HepG2 (cell line): ENCODE measurements at regions not wholly inside any gene's neighbourhood (a gene's known extent, or its start where the extent isn't known, plus 50 kb on each side); places are given as distances from the start of the nearest gene placed in this dataset.
A peak's percentile ranks its signal among the peaks of the same experiment; 100 is the strongest.

Source experiments
- ATAC-seq: fragments of 200-7000 bp; cut with Tn5 transposase; 3 replicates; pipeline ENCODE4 v1.9.1; 2020; ENCODE audit warnings: mild to moderate bottlenecking, moderate library complexity
- BruUV-seq: library from RNA; stranded (reverse); fragments of 400-500 nt; replicated peaks from 2 replicates; lab custom pipeline; 2021; lab: Mats Ljungman, UMichigan
- CTCF ChIA-PET: fragments of 300-600 bp; formaldehyde crosslinking; extraction: SDS; loops from one replicate; lab custom pipeline; 2021; ENCODE audit warnings: low total read pairs, inconsistent platforms, low intra/inter-chr PET ratio; lab: Yijun Ruan, JAX
- POLR2A ChIA-PET: fragments of 350-600 bp; sonication (Branson Sonifier 250); formaldehyde crosslinking; loops from one replicate; lab custom pipeline; 2020; ENCODE audit warnings: antibody characterized with exemption, inconsistent platforms; lab: Yijun Ruan, JAX
- DNase-seq: peaks from one replicate; pipeline ENCODE4 v3.0.0-alpha.2; 2015; ENCODE audit warnings: low spot score
- FAIRE-seq: peaks from 3 replicates; lab custom pipeline; 2011; peaks lifted over from hg19 to GRCh38; lab: Jason Lieb, UNC
- H2AFZ ChIP-seq: one replicate; pipeline ENCODE4 v1.6.1; 2011; ENCODE audit warnings: low read length, inconsistent platforms
- H3K27ac ChIP-seq: fragments of 300-600 bp; 3 replicates; pipeline ENCODE4 v1.8.0; 2011; ENCODE audit warnings: mixed run types, mild to moderate bottlenecking, mixed read lengths, low read length, inconsistent platforms; ENCODE audit not compliant: insufficient read depth; ENCODE audit errors: extremely low read length
- H3K27me3 ChIP-seq, 2 experiments: fragments of 200-600 bp in 1 of 2; 2 replicates in 1 of 2; 3 replicates in 1 of 2; pipeline versions ENCODE4 v1.6.0 to v1.8.0; 2011; ENCODE audit warnings: low read length in 2 of 2, mild to moderate bottlenecking in 2 of 2, moderate library complexity in 2 of 2, inconsistent platforms in 1 of 2; ENCODE audit not compliant: insufficient read depth in 2 of 2, control insufficient read depth in 1 of 2
- H3K36me3 ChIP-seq, 2 experiments: fragments of 200-600 bp in 1 of 2; replicated peaks in 1 of 2; 2 replicates in 1 of 2; 3 replicates in 1 of 2; pipeline versions ENCODE4 v1.5.1 to v1.8.0; 2011; ENCODE audit warnings: low read length in 2 of 2, inconsistent platforms in 1 of 2; ENCODE audit not compliant: insufficient read depth in 2 of 2, control insufficient read depth in 1 of 2
- H3K4me1 ChIP-seq: 2 replicates; pipeline ENCODE4 v1.5.1; 2012; ENCODE audit warnings: low read length, inconsistent platforms; ENCODE audit not compliant: insufficient read depth
- H3K4me2 ChIP-seq: 2 replicates; pipeline ENCODE4 v1.6.0; 2011; ENCODE audit warnings: low read depth, low read length, inconsistent platforms
- H3K4me3 ChIP-seq, 3 experiments: fragments of 200-600 bp in 1 of 3; sonication (generic), shearing (Covaris generic) in 1 of 3; replicated peaks in 1 of 3; 2 replicates each; pipeline ENCODE4 v1.5.1; 2011 to 2016; ENCODE audit warnings: low read length in 3 of 3, inconsistent platforms in 2 of 3, low read depth in 2 of 3, mild to moderate bottlenecking in 2 of 3, control low read depth in 1 of 3, mixed read lengths in 1 of 3; ENCODE audit not compliant: insufficient read depth in 1 of 3
- H3K79me2 ChIP-seq: one replicate; pipeline ENCODE4 v1.6.1; 2011; ENCODE audit warnings: low read length, inconsistent platforms; ENCODE audit not compliant: insufficient read depth
- H3K9ac ChIP-seq: 2 replicates; pipeline ENCODE4 v1.6.0; 2011; ENCODE audit warnings: mild to moderate bottlenecking, low read depth, low read length, inconsistent platforms; ENCODE audit not compliant: insufficient read depth
- H3K9me3 ChIP-seq: 2 replicates; pipeline ENCODE4 v1.5.1; 2012; ENCODE audit warnings: mild to moderate bottlenecking, low read length
- H4K20me1 ChIP-seq: 2 replicates; pipeline ENCODE4 v1.6.0; 2011; ENCODE audit warnings: inconsistent platforms, mild to moderate bottlenecking, low read length, moderate library complexity; ENCODE audit not compliant: insufficient read depth
- HNRNPH1 ChIP-seq: fragments of 200-400 bp; formaldehyde crosslinking; optimal IDR thresholded peaks from 2 replicates; pipeline ENCODE3; 2017; ENCODE audit warnings: mild to moderate bottlenecking, low read depth, low read length
- MIER2 ChIP-seq: IDR thresholded peaks from 2 replicates; pipeline ENCODE4 v1.6.1; 2016; ENCODE audit warnings: missing biosample characterization, missing genetic modification reagents
- ZNF10 ChIP-seq: sonication (generic); formaldehyde crosslinking; IDR thresholded peaks from 2 replicates; pipeline ENCODE4 v1.4.0; 2020; ENCODE audit warnings: mild to moderate bottlenecking, low read depth, missing genetic modification reagents, borderline replicate concordance
- ZNF451 ChIP-seq: sonication (generic); formaldehyde crosslinking; IDR thresholded peaks from 2 replicates; pipeline ENCODE4 v1.5.0; 2020; ENCODE audit warnings: mild to moderate bottlenecking, missing genetic modification reagents
- WGBS: methylation state at CpG from one replicate; pipeline ENCODE4 v1.1.6; 2017; ENCODE audit warnings: low lambda C conversion rate; 5-methylcytosine and 5-hydroxymethylcytosine counted together
- in situ Hi-C: cut with HindIII; loops from 2 replicates; pipeline ENCODE4 v1.10.0; 2017; ENCODE audit warnings: low pct_unique_long_range_greater_than_20kb; ENCODE audit not compliant: extremely low pct_ligation_motif_present
- intact Hi-C: fragments of 100-400 bp; cut with micrococcal nuclease; formaldehyde crosslinking; loops from one replicate; pipeline ENCODE4 v1.10.0; 2022; ENCODE audit not compliant: unreplicated experiment
- TF ChIP-seq, protein P1 (sequence below): sonication (generic); formaldehyde crosslinking; IDR thresholded peaks from 2 replicates; pipeline ENCODE4 v1.4.0; 2020; ENCODE audit warnings: missing genetic modification reagents
- TF ChIP-seq, protein P2 (sequence below), 2 experiments: IDR thresholded peaks; 2 replicates each; pipeline ENCODE4 v1.6.1; 2011 to 2012; ENCODE audit warnings: low read length in 2 of 2, borderline replicate concordance in 1 of 2, low read depth in 1 of 2, mild to moderate bottlenecking in 1 of 2, moderate library complexity in 1 of 2
- TF ChIP-seq, protein P3 (sequence below): IDR thresholded peaks from 2 replicates; pipeline ENCODE4 v1.6.1; 2016; ENCODE audit warnings: low read depth

DNA sequence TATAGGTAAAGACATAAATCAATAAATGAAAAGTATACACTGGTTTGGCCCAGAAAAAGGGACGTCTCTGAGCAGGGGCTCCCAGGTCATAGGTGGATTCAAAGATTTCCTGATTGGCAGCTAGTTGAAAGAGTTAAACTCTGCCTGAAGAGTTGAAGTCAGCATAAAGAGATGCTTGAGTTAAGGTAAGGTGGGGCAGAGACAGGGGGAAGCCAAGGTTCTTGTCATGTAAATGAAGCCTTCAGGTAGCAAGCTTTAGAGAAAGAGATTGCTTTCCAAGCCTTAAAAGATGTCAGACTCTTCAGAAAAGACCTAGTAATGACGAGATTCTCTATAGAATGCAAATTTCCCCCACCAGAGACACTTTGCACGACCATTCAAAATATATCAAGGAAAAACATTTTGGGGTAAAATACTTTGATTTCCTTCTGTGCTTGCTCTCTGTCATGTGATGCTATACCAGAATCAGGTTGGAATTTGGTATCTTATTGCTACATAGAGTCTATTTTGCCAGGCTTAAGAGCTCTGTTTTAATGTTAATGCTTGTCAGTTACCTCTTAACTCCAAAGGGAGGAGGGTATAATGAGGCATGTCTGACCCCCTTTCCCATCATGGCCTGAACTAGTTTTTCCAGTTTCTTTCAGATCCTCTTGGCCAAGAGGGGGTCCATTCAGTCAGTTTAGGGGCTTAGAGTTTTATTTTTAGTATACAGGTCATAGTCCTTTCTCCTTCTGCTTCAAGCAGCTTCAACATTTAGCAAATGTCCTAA lies 429.6 kb downstream of the ADRA2A start:
- H3K9me3 ChIP-seq: no peaks in the 10 kb centered on the region
- H2AFZ ChIP-seq: no peak overlapping the region
- POLR2A ChIA-PET: no interaction called here
- H3K4me3 ChIP-seq: no peak overlapping the region
- no peaks in the 10 kb centered on the region for H3K36me3 ChIP-seq
- no peaks in the 10 kb centered on the region for H3K4me1 ChIP-seq
- CTCF ChIA-PET: no interaction called here
- H4K20me1 ChIP-seq: no peaks in the 10 kb centered on the region
- WGBS: 0% methylated on average over 3 of the region's 3 CpGs
- no peak overlapping the region for H3K9ac ChIP-seq
- no peaks in the 10 kb centered on the region for H3K79me2 ChIP-seq
- no peak overlapping the region for H3K4me2 ChIP-seq
- in situ Hi-C loops (no loop called here), intact Hi-C loops (no loop called here)
- no TSS peak for BruUV-seq
- H3K27ac ChIP-seq: no peak overlapping the region
- DNase-seq (no peak), FAIRE-seq (no peak), ATAC-seq (no peak)
- H3K27me3 ChIP-seq: no peaks in the 10 kb centered on the region
- TF ChIP-seq HNRNPH1: no peak
- no peak for TF ChIP-seq ZNF451 (CRISPR knock-in tag)
- no peak for TF ChIP-seq ZNF10
- TF ChIP-seq, protein P1, sequence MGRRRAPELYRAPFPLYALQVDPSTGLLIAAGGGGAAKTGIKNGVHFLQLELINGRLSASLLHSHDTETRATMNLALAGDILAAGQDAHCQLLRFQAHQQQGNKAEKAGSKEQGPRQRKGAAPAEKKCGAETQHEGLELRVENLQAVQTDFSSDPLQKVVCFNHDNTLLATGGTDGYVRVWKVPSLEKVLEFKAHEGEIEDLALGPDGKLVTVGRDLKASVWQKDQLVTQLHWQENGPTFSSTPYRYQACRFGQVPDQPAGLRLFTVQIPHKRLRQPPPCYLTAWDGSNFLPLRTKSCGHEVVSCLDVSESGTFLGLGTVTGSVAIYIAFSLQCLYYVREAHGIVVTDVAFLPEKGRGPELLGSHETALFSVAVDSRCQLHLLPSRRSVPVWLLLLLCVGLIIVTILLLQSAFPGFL: no peak

DNA sequence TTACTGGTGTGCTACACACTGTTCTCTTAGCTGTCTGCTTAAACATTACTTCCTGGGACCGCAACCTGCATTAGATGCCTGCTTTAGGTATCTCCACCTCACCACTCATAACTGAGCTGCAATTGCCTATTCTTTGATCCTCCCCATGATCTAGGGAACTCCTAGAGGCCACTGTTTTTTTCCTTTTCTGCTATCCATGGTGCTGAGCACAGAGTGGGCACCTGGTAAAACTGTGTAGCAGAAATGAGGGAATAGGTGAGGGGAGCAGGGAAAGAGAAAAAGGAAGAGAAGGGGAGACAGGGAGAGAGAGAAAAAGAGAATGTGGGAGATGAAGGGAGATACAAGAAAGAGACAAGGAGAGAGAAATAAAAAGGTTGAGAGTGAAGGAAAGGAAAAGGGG lies 434.9 kb downstream of the ADRA2A start:
- DNase-seq (no peak), ATAC-seq (no peak), FAIRE-seq (no peak)
- Histone ChIP-seq H3K9me3 (no peaks in the 10 kb centered on the region), H2AFZ (no peak overlapping the region), H3K27ac (no peak overlapping the region), H3K79me2 (no peaks in the 10 kb centered on the region), H3K27me3 (no peaks in the 10 kb centered on the region), H3K4me1 (no peaks in the 10 kb centered on the region), H3K36me3 (no peaks in the 10 kb centered on the region), H3K9ac (no peak overlapping the region), H3K4me3 (no peak overlapping the region), H4K20me1 (no peaks in the 10 kb centered on the region), H3K4me2 (no peak overlapping the region)
- in situ Hi-C loops: no loop called here
- BruUV-seq: no TSS peak
- ChIA-PET POLR2A (no interaction called here), CTCF (no interaction called here)
- TF ChIP-seq, protein P2, sequence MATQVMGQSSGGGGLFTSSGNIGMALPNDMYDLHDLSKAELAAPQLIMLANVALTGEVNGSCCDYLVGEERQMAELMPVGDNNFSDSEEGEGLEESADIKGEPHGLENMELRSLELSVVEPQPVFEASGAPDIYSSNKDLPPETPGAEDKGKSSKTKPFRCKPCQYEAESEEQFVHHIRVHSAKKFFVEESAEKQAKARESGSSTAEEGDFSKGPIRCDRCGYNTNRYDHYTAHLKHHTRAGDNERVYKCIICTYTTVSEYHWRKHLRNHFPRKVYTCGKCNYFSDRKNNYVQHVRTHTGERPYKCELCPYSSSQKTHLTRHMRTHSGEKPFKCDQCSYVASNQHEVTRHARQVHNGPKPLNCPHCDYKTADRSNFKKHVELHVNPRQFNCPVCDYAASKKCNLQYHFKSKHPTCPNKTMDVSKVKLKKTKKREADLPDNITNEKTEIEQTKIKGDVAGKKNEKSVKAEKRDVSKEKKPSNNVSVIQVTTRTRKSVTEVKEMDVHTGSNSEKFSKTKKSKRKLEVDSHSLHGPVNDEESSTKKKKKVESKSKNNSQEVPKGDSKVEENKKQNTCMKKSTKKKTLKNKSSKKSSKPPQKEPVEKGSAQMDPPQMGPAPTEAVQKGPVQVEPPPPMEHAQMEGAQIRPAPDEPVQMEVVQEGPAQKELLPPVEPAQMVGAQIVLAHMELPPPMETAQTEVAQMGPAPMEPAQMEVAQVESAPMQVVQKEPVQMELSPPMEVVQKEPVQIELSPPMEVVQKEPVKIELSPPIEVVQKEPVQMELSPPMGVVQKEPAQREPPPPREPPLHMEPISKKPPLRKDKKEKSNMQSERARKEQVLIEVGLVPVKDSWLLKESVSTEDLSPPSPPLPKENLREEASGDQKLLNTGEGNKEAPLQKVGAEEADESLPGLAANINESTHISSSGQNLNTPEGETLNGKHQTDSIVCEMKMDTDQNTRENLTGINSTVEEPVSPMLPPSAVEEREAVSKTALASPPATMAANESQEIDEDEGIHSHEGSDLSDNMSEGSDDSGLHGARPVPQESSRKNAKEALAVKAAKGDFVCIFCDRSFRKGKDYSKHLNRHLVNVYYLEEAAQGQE (IDR thresholded peaks at IDR 0.05; ENCODE audit: borderline replicate concordance in 1 of 2, low read depth in 1 of 2, low read length in 2 of 2): peak; percentile 31 to 93
- peak; percentile 93 for TF ChIP-seq MIER2 (CRISPR knock-in tag)
- TF ChIP-seq, protein P3, sequence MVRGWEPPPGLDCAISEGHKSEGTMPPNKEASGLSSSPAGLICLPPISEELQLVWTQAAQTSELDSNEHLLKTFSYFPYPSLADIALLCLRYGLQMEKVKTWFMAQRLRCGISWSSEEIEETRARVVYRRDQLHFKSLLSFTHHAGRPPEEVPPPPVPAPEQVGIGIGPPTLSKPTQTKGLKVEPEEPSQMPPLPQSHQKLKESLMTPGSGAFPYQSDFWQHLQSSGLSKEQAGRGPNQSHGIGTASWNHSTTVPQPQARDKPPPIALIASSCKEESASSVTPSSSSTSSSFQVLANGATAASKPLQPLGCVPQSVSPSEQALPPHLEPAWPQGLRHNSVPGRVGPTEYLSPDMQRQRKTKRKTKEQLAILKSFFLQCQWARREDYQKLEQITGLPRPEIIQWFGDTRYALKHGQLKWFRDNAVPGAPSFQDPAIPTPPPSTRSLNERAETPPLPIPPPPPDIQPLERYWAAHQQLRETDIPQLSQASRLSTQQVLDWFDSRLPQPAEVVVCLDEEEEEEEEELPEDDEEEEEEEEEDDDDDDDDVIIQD (CRISPR knock-in tag): no peak
- WGBS: 4% methylated on average over 1 of the region's 1 CpG
- intact Hi-C loops: no loop called here
